Upper lobe of left lung (tissue), 6 donors: ENCODE measurements at regions not wholly inside any gene's neighbourhood (a gene's known extent, or its start where the extent isn't known, plus 50 kb on each side); places are given as distances from the start of the nearest gene placed in this dataset.

Experiments
- ATAC-seq, 2 donors: fragments of 200-7000 bp; cut with Tn5 transposase; one replicate each; pipeline ENCODE4 v1.9.1; 2022; ENCODE audit warnings: mild to moderate bottlenecking in 2 of 2, moderate library complexity in 2 of 2; ENCODE audit not compliant: low FRiP score in 2 of 2
- DNase-seq, 2 donors: peaks; one replicate each; pipeline ENCODE4 v3.0.0-alpha.2; 2019 to 2020
- H3K27ac ChIP-seq, 4 donors: fragments of 200-600 bp; sonication (generic); one replicate each; pipeline ENCODE4 v1.5.1; 2016 to 2019
- H3K27me3 ChIP-seq, 4 donors: fragments of 200-600 bp; sonication (generic); one replicate each; pipeline ENCODE4 v1.5.1; 2017 to 2019
- H3K36me3 ChIP-seq, 4 donors: fragments of 200-600 bp; sonication (generic); one replicate each; pipeline ENCODE4 v1.5.1; 2016 to 2019
- H3K4me1 ChIP-seq, 4 donors: fragments of 200-600 bp; sonication (generic); one replicate each; pipeline ENCODE4 v1.5.1; 2018 to 2019
- H3K4me3 ChIP-seq, 4 donors: fragments of 200-600 bp; sonication (generic); one replicate each; pipeline ENCODE4 v1.5.1; 2017 to 2019; ENCODE audit warnings: mild to moderate bottlenecking in 2 of 4, moderate library complexity in 1 of 4
- H3K9me3 ChIP-seq, 4 donors: fragments of 200-600 bp; sonication (generic); one replicate each; pipeline ENCODE4 v1.5.1; 2018 to 2019
- EP300 ChIP-seq, 4 donors: sonication (generic); formaldehyde crosslinking; IDR thresholded peaks; one replicate each; pipeline ENCODE4 v1.5.1; 2017; ENCODE audit warnings: antibody characterized with exemption in 4 of 4, control low read depth in 2 of 4
- POLR2A ChIP-seq, 4 donors: fragments of 450-650 bp; IDR thresholded peaks; one replicate each; pipeline ENCODE4 v1.5.1; 2016 to 2017; ENCODE audit warnings: antibody characterized with exemption in 4 of 4, mild to moderate bottlenecking in 2 of 4
- POLR2AphosphoS5 ChIP-seq, 2 donors: sonication (generic); formaldehyde crosslinking; IDR thresholded peaks; one replicate each; pipeline ENCODE4 v1.5.1; 2017; ENCODE audit warnings: antibody characterized with exemption in 2 of 2
- WGBS, 2 donors: methylation state at CpG; one replicate each; pipeline ENCODE4 v1.1.5; 2017 to 2018; 5-methylcytosine and 5-hydroxymethylcytosine counted together
- TF ChIP-seq, protein P1 (sequence below), 6 experiments: fragments of 450-650 bp in 4 of 6; fragments of 200-600 bp in 2 of 6; sonication (generic) in 2 of 6; IDR thresholded peaks; one replicate each; pipeline ENCODE4 v1.5.1; 2016 to 2019; ENCODE audit warnings: antibody characterized with exemption in 6 of 6
- donor health status: DM: no; HTN: no; CAD: no; lungs with moderate emphysema.
- donor health status: DM: no; HTN: yes; CAD: no; lungs with severe emphysema.

DNA sequence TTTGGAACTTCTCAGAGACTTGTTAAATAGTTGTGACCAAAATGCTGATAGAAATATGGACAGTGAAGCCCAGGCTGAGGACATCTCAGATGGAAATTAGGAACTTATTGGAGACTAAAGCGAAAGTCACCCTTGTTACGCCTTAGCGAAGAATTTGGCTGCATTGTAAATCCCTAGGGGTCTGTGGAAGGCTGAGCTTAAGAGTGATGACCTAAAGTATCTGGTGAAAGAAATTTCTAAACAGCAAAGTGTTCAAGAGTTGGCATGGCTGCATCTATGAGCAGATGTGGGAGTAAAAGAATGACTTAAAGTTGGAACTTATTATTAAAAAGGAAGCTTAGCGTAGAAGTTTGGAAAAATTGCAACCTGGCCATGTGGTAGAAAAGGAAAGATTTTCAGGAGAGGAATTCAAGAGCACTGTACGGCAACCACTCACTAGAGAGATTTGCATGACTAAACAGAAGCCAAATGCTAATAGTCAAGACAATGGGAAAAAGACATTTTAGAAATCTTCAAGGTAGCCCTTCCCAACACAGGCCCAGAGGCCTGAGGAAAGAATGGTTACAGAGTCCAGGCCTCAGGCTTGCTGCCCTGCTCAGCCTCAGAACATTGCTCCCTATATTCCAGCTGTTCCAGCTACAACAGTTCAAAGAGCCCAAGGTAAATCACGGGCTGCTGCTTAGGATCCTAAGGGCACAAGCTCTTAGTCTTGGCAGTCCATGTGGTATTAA, 61.6 kb upstream of the TNFRSF21 start:
- Histone ChIP-seq H3K9me3 (no peaks in the 10 kb centered on the region), H3K4me3 (no peak overlapping the region), H3K27ac (no peak overlapping the region), H3K4me1 (no peaks in the 10 kb centered on the region), H3K27me3 (no peaks in the 10 kb centered on the region), H3K36me3 (no peaks in the 10 kb centered on the region)
- TF ChIP-seq EP300 (IDR thresholded peaks at IDR 0.05) (no peak), POLR2AphosphoS5 (IDR thresholded peaks at IDR 0.05) (no peak), POLR2A (IDR thresholded peaks at IDR 0.05) (no peak)
- TF ChIP-seq, protein P1, sequence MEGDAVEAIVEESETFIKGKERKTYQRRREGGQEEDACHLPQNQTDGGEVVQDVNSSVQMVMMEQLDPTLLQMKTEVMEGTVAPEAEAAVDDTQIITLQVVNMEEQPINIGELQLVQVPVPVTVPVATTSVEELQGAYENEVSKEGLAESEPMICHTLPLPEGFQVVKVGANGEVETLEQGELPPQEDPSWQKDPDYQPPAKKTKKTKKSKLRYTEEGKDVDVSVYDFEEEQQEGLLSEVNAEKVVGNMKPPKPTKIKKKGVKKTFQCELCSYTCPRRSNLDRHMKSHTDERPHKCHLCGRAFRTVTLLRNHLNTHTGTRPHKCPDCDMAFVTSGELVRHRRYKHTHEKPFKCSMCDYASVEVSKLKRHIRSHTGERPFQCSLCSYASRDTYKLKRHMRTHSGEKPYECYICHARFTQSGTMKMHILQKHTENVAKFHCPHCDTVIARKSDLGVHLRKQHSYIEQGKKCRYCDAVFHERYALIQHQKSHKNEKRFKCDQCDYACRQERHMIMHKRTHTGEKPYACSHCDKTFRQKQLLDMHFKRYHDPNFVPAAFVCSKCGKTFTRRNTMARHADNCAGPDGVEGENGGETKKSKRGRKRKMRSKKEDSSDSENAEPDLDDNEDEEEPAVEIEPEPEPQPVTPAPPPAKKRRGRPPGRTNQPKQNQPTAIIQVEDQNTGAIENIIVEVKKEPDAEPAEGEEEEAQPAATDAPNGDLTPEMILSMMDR (IDR thresholded peaks at IDR 0.05), result no peak
- WGBS, 2 donors, result 90 to 94% methylated on average over 6 of the region's 6 CpGs
- DNase-seq (no peak), ATAC-seq (peak; percentile 19 to 74)

DNA sequence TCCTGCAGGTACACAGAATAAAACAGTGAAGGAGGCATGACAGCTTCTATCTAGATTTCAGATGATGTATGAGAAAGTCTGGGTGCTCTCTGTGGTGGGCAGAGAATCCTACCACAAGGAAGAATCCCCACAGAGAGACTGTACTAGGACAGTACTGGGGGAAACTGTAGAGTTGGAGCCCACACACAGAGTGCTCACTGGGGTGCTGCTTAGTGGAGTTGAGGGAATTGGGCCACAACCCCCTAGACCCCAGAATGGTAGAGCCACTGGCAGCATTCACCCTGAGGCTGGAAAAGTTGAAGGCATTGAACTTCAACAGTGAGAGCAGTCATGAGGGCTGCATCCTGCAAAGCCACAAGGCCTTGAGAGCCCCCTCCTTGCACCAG, 62.2 kb upstream of the TNFRSF21 start:
- TF ChIP-seq, protein P1 (IDR thresholded peaks at IDR 0.05), result no peak
- TF ChIP-seq POLR2A (IDR thresholded peaks at IDR 0.05), result no peak
- TF ChIP-seq POLR2AphosphoS5 (IDR thresholded peaks at IDR 0.05), result no peak
- no peak for TF ChIP-seq EP300 (IDR thresholded peaks at IDR 0.05)
- H3K4me3 ChIP-seq, result no peak overlapping the region
- H3K27me3 ChIP-seq, result no peaks in the 10 kb centered on the region
- no peaks in the 10 kb centered on the region for H3K4me1 ChIP-seq
- DNase-seq (no peak), ATAC-seq (peak in 1 of 2 donors; percentile 68)
- no peaks in the 10 kb centered on the region for H3K36me3 ChIP-seq
- no peaks in the 10 kb centered on the region for H3K9me3 ChIP-seq
- no peak overlapping the region for H3K27ac ChIP-seq

DNA sequence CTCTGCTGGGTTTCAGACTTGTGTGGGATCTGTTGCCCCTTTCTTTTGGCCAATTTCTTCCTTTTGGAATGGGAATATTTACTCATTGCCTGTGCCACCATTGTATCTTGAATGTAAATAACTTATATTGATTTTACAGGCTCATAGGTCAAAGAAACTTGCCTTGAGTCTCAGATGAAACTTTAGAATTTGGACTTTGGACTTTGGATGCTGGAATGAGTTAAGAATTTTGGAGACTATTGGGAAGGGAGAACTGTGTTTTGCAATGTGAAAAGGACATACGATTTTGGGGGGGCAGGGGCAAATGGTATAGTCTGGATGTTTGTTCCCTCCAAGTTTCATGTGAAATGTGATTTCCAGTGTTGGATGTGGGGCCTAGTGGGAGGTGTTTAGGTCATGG, 62.6 kb upstream of the TNFRSF21 start:
- Histone ChIP-seq H3K27ac (no peak overlapping the region), H3K27me3 (no peaks in the 10 kb centered on the region), H3K9me3 (no peaks in the 10 kb centered on the region), H3K4me1 (no peaks in the 10 kb centered on the region), H3K4me3 (no peak overlapping the region), H3K36me3 (no peaks in the 10 kb centered on the region)
- DNase-seq, result no peak
- ATAC-seq, result no peak
- TF ChIP-seq, protein P1 (IDR thresholded peaks at IDR 0.05), result no peak
- TF ChIP-seq POLR2AphosphoS5 (IDR thresholded peaks at IDR 0.05) (no peak), POLR2A (IDR thresholded peaks at IDR 0.05) (no peak), EP300 (IDR thresholded peaks at IDR 0.05) (no peak)
- WGBS, 2 donors, result 70 to 91% methylated on average over 1 of the region's 1 CpG

DNA sequence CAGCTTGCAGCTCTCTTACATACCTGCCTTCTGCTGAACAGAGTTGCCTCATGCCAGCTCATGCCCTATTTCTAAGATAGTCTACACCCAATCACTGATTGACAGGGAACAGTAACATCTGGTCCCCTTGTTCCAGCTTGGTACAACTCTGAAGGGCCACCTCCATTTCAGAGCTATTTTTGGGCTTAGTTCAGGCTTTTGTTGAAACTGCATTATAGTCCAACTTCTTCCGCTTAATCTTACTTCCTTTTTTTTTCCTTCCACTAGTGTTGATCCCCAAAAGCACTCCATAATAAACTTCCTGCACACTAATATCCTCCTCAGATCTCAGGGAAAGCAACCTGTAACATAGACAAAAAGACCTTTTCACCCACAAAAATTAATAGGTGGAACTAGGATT, 65.7 kb upstream of the TNFRSF21 start:
- no peak for ATAC-seq
- no peak overlapping the region for H3K27ac ChIP-seq
- no peak overlapping the region for H3K4me3 ChIP-seq
- no peaks in the 10 kb centered on the region for H3K4me1 ChIP-seq
- DNase-seq, result no peak
- H3K9me3 ChIP-seq, result no peaks in the 10 kb centered on the region
- TF ChIP-seq, protein P1 (IDR thresholded peaks at IDR 0.05), result no peak
- TF ChIP-seq POLR2A (IDR thresholded peaks at IDR 0.05) (no peak), EP300 (IDR thresholded peaks at IDR 0.05) (no peak), POLR2AphosphoS5 (IDR thresholded peaks at IDR 0.05) (no peak)
- no peaks in the 10 kb centered on the region for H3K36me3 ChIP-seq
- H3K27me3 ChIP-seq, result no peaks in the 10 kb centered on the region
- WGBS, 2 donors, result 74 to 76% methylated on average over 1 of the region's 1 CpG

DNA sequence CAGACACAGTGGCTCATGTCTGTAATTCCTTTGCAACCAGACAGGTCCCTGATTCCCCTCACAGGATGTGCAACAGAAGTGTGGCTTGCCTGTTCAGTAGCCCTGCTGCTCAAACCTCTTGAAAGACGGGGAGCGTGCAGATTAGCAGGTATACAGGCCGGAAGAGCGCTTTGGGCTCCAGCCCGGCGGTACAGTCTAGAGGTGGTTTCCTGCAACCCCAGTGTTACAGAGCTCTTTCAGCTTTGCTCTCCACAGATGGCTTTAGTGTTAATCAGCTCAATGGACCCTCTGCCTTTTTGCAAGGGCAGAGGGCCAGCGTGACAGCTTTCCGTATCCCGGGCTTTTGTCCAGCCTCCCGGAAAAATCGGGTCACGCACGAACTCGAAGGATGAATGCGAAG, 67.2 kb upstream of the TNFRSF21 start:
- WGBS, 2 donors, result 85 to 86% methylated on average over 15 of the region's 15 CpGs
- ATAC-seq (no peak), DNase-seq (no peak)
- H3K9me3 ChIP-seq, result no peaks in the 10 kb centered on the region
- no peak overlapping the region for H3K27ac ChIP-seq
- no peaks in the 10 kb centered on the region for H3K4me1 ChIP-seq
- H3K27me3 ChIP-seq, result no peaks in the 10 kb centered on the region
- H3K4me3 ChIP-seq, result no peak overlapping the region
- no peaks in the 10 kb centered on the region for H3K36me3 ChIP-seq
- TF ChIP-seq POLR2A (IDR thresholded peaks at IDR 0.05) (no peak), EP300 (IDR thresholded peaks at IDR 0.05) (no peak), POLR2AphosphoS5 (IDR thresholded peaks at IDR 0.05) (no peak)
- TF ChIP-seq, protein P1 (IDR thresholded peaks at IDR 0.05), result no peak
